Brain microvascular endothelial cell (primary cell): ENCODE measurements at regions not wholly inside any gene's neighbourhood (a gene's known extent, or its start where the extent isn't known, plus 50 kb on each side); places are given as distances from the start of the nearest gene placed in this dataset.

ENCODE experiments used
- DNase-seq: peaks from one replicate; pipeline ENCODE4 v3.0.0-alpha.2; 2020
- H3K27ac ChIP-seq: fragments of 250-450 bp; sonication (Bioruptor Pico); 2 replicates; pipeline ENCODE4 v1.5.1; 2020; ENCODE audit warnings: mild to moderate bottlenecking, moderate library complexity
- H3K27me3 ChIP-seq: fragments of 250-450 bp; sonication (Bioruptor Pico); replicated peaks from 2 replicates; pipeline ENCODE4 v1.5.1; 2020; ENCODE audit warnings: mild to moderate bottlenecking
- H3K36me3 ChIP-seq: fragments of 250-450 bp; sonication (Bioruptor Pico); replicated peaks from 2 replicates; pipeline ENCODE4 v1.5.1; 2020; ENCODE audit warnings: mild to moderate bottlenecking
- H3K4me3 ChIP-seq: 2 replicates; pipeline ENCODE4 v1.5.1; 2011; ENCODE audit warnings: low read depth, mild to moderate bottlenecking, control low read depth, low read length, moderate library complexity
- in situ Hi-C: cut with HindIII; loops from 2 replicates; pipeline ENCODE4 v1.10.0; 2017; ENCODE audit warnings: low sequenced_read_pairs, low pct_ligation_motif_present
- TF ChIP-seq, protein P1 (sequence below): IDR thresholded peaks from 2 replicates; pipeline ENCODE4 v1.5.1; 2011; ENCODE audit warnings: low read depth, mild to moderate bottlenecking, moderate library complexity, low read length, control low read depth, inconsistent platforms; ENCODE audit errors: missing control alignments

DNA sequence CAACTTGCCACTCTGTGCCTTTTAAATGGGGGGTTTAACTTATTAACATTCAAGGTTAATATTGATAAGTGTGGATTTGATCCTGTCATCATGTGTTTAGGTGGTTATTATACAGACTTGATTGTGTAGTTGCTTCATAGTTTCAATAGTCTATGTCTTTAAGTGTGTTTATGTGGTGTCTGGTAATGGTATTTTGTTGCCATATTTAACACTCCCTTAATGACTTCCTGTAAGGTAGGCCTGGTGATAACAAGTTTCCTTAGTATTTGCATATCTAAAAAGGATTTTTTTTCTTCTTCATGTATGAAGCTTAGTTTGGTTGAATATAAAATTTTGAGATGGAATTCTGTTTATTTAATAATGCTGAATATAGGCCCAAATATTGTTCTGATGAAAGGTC lies 506.0 kb upstream of the ZNF462 start:
- in situ Hi-C loops, result no loop called here
- TF ChIP-seq, protein P1, sequence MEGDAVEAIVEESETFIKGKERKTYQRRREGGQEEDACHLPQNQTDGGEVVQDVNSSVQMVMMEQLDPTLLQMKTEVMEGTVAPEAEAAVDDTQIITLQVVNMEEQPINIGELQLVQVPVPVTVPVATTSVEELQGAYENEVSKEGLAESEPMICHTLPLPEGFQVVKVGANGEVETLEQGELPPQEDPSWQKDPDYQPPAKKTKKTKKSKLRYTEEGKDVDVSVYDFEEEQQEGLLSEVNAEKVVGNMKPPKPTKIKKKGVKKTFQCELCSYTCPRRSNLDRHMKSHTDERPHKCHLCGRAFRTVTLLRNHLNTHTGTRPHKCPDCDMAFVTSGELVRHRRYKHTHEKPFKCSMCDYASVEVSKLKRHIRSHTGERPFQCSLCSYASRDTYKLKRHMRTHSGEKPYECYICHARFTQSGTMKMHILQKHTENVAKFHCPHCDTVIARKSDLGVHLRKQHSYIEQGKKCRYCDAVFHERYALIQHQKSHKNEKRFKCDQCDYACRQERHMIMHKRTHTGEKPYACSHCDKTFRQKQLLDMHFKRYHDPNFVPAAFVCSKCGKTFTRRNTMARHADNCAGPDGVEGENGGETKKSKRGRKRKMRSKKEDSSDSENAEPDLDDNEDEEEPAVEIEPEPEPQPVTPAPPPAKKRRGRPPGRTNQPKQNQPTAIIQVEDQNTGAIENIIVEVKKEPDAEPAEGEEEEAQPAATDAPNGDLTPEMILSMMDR, result no peak
- DNase-seq, result no peak
- Histone ChIP-seq H3K27me3 (no peaks in the 10 kb centered on the region), H3K27ac (no peak overlapping the region), H3K36me3 (no peaks in the 10 kb centered on the region), H3K4me3 (no peak overlapping the region)

DNA sequence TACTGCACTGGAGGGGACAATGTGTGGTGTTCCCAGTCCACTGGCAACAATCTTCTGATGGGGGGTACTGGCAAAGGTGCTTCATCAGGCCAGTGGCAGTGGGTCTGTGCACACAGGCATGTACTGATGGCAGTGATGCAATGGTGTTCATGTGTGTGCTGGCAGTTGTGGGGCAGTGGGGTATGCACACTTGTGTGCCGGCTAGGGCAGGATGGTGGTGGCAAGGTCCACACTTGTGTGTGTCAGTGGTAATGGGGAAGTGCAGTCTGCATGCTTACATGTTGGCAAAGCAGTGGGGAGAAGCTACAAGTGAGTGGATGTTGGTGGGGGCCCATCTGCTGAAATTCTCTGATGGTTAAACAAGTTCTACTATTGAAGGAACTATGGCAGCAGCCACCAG lies 504.6 kb upstream of the ZNF462 start:
- Histone ChIP-seq H3K36me3 (no peaks in the 10 kb centered on the region), H3K4me3 (no peak overlapping the region), H3K27me3 (no peaks in the 10 kb centered on the region), H3K27ac (no peak overlapping the region)
- in situ Hi-C loops, result no loop called here
- DNase-seq, result no peak
- TF ChIP-seq, protein P1, result no peak

DNA sequence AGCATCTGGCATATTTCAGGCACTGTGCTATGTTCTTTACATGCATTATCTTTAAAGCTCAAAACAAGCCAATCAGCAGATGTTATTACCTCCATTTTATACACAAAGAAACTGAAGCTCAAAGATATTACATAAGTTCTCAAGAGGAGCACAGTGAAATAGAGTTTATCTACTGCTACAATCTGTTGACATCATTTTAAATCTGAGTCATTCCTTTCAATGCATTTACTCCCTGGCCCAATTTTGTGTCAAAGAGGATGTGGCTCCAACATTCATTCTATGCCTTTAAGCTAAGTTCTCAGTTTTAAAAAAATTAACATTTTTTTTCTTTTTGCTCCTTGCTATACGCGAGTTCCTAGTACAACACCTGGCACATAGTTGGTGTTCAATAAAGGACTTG lies 486.3 kb upstream of the ZNF462 start:
- no peak overlapping the region for H3K4me3 ChIP-seq
- DNase-seq, result no peak
- in situ Hi-C loops, result no loop called here
- TF ChIP-seq, protein P1, result no peak
- H3K36me3 ChIP-seq, result no peaks in the 10 kb centered on the region
- no peak overlapping the region for H3K27ac ChIP-seq
- no peaks in the 10 kb centered on the region for H3K27me3 ChIP-seq

DNA sequence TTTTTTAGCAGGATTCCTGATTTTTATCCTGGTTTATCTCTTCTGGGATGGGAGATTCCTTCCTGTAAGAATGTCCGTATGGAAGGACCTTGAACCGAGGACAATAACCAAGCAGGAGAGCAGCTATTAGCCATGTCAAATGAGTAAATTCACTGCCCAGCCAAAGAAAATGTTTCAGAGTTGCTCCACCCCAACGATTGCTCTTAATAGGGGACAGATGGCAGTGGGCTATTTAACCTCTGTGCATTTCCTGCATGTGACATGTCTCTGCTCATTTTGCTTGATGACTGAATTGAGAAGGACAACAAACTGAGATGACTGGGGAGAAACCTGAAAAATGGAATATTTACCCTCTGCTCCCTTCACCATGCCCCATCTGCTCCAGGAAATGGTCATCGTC lies 479.9 kb upstream of the ZNF462 start:
- in situ Hi-C loops, result no loop called here
- H3K36me3 ChIP-seq, result no peaks in the 10 kb centered on the region
- H3K27ac ChIP-seq, result no peak overlapping the region
- no peaks in the 10 kb centered on the region for H3K27me3 ChIP-seq
- TF ChIP-seq, protein P1, result no peak
- H3K4me3 ChIP-seq, result no peak overlapping the region
- DNase-seq, result no peak

DNA sequence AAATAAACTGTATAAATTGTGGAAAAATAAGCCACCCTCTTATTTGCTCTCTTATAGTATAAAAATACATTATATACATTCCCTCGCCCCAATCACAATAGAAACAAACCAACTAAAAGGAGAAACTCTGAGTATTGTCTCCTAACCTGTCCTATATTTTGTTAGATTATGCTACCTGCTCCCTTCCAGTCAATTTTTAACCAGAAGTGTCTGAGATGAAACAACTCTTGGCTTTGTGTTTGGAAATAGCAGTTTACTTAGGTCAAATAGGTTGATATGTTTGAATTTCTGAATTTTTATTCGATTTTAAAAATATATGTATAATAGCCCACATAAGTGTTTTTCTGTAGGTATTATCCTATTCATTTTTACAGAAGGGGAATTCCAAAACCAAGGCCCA lies 475.0 kb upstream of the ZNF462 start:
- Histone ChIP-seq H3K27ac (no peak overlapping the region), H3K36me3 (no peaks in the 10 kb centered on the region), H3K4me3 (no peak overlapping the region), H3K27me3 (no peaks in the 10 kb centered on the region)
- in situ Hi-C loops, result no loop called here
- TF ChIP-seq, protein P1, result no peak
- no peak for DNase-seq

DNA sequence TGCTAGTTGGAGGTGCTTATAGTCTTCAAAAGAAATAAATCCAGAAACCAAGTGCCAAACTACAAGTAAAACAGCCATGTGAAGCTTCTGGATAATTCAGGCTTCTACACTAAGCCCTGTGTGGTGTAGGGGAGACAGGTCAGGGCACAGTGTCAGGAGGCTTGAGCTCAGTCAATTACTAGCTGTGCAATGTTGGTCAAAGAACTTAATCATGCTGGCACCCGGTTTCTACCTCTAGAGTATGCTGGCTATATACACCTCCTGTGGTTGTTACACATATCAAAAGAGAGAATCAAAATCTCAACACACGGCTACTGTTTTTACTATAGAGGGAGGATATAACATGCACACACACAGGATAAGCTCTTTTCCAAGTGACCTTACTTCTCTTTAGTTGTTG lies 469.7 kb upstream of the ZNF462 start:
- H3K36me3 ChIP-seq, result no peaks in the 10 kb centered on the region
- H3K27me3 ChIP-seq, result no peaks in the 10 kb centered on the region
- no peak overlapping the region for H3K4me3 ChIP-seq
- TF ChIP-seq, protein P1, result no peak
- DNase-seq, result no peak
- in situ Hi-C loops, result no loop called here
- H3K27ac ChIP-seq, result no peak overlapping the region
